Retina (tissue), 1 donor: ENCODE measurements at regions not wholly inside any gene's neighbourhood (a gene's known extent, or its start where the extent isn't known, plus 50 kb on each side); places are given as distances from the start of the nearest gene placed in this dataset.

Source experiments
- DNase-seq: peaks from one replicate; pipeline ENCODE4 v3.0.0-alpha.2; 2016

- no peak for DNase-seq
Measured at GRCh38 chr2:88281302-88282217, 111.4 kb downstream of the THNSL2 start.

GRCh38 chr2:88269836-88270235, 99.7 kb downstream of the THNSL2 start:
- no peak for DNase-seq

GRCh38 chr2:88265352-88266303, 95.5 kb downstream of the THNSL2 start:
- no peak for DNase-seq

- DNase-seq = no peak
Measured at GRCh38 chr2:88263861-88264260, 93.7 kb downstream of the THNSL2 start.

GRCh38 chr2:88261725-88262124, 91.6 kb downstream of the THNSL2 start:
- DNase-seq = no peak

GRCh38 chr2:88258208-88258607, 88.1 kb downstream of the THNSL2 start:
- DNase-seq = no peak

GRCh38 chr2:88254437-88255091, 84.4 kb downstream of the THNSL2 start:
- no peak for DNase-seq

- no peak for DNase-seq
Measured at GRCh38 chr2:88253997-88254396, 83.9 kb downstream of the THNSL2 start.

- no peak for DNase-seq
Measured at GRCh38 chr2:88253375-88253774, 83.2 kb downstream of the THNSL2 start.

GRCh38 chr2:88252646-88253045, 82.5 kb downstream of the THNSL2 start:
- DNase-seq = no peak

GRCh38 chr2:88252111-88252510, 82.0 kb downstream of the THNSL2 start:
- DNase-seq = no peak

- DNase-seq = no peak
Measured at GRCh38 chr2:88250404-88250803, 80.3 kb downstream of the THNSL2 start.

GRCh38 chr2:88248280-88248828, 78.2 kb downstream of the THNSL2 start:
- DNase-seq = no peak

- no peak for DNase-seq
Measured at GRCh38 chr2:88247531-88247930, 77.4 kb downstream of the THNSL2 start.

GRCh38 chr2:88245109-88245508, 75.0 kb downstream of the THNSL2 start:
- no peak for DNase-seq

GRCh38 chr2:88239781-88240180, 69.6 kb downstream of the THNSL2 start:
- DNase-seq = no peak

- no peak for DNase-seq
Measured at GRCh38 chr2:88236666-88237065, 66.5 kb downstream of the THNSL2 start.
